ENCODE measurements at regions not wholly inside any gene's neighbourhood (a gene's known extent, or its start where the extent isn't known, plus 50 kb on each side); places are given as distances from the start of the nearest gene placed in this dataset.

GRCh38 chr1:55535724-55536544, 320.8 kb upstream of the USP24 start:
- no peaks in the 10 kb centered on the region for H3K27me3 ChIP-seq
- DNase-seq (ENCODE audit: low spot score): no peak
- no peak overlapping the region for H3K4me3 ChIP-seq
- peaks cover 0 to 3% of the 10 kb centered on the region in 2 donors for H3K4me1 ChIP-seq
- TF ChIP-seq CTCF (IDR thresholded peaks at IDR 0.05): no peak
- no peaks in the 10 kb centered on the region for H3K9me3 ChIP-seq
- no peaks in the 10 kb centered on the region for H3K36me3 ChIP-seq
- no peak overlapping the region for H3K27ac ChIP-seq

GRCh38 chr1:55534565-55535121, 319.5 kb upstream of the USP24 start:
- no peak for TF ChIP-seq CTCF (IDR thresholded peaks at IDR 0.05)
- H3K27ac ChIP-seq: no peak overlapping the region

GRCh38 chr1:55531644-55532043, 316.5 kb upstream of the USP24 start:
- Histone ChIP-seq H3K27me3 (no peaks in the 10 kb centered on the region), H3K9me3 (no peaks in the 10 kb centered on the region), H3K4me3 (no peak overlapping the region), H3K27ac (no peak overlapping the region), H3K4me1 (peaks cover 0 to 3% of the 10 kb centered on the region in 2 donors), H3K36me3 (no peaks in the 10 kb centered on the region)
- no peak for TF ChIP-seq CTCF (IDR thresholded peaks at IDR 0.05)
- no peak for DNase-seq (ENCODE audit: low spot score)

More at GRCh38 chr1:55534565-55535121, 319.5 kb upstream of the USP24 start:
- H3K9me3 ChIP-seq: no peaks in the 10 kb centered on the region
- H3K36me3 ChIP-seq: no peaks in the 10 kb centered on the region
- no peaks in the 10 kb centered on the region for H3K27me3 ChIP-seq
- H3K4me3 ChIP-seq: no peak overlapping the region
- no peak for DNase-seq (ENCODE audit: low spot score)
- peaks cover 0 to 3% of the 10 kb centered on the region in 2 donors for H3K4me1 ChIP-seq

GRCh38 chr1:55530749-55531478, 315.8 kb upstream of the USP24 start:
- no peaks in the 10 kb centered on the region for H3K36me3 ChIP-seq
- TF ChIP-seq CTCF (IDR thresholded peaks at IDR 0.05): no peak
- H3K4me3 ChIP-seq: no peak overlapping the region
- no peak overlapping the region for H3K27ac ChIP-seq
- H3K27me3 ChIP-seq: no peaks in the 10 kb centered on the region
- no peaks in the 10 kb centered on the region for H3K9me3 ChIP-seq
- H3K4me1 ChIP-seq: peaks cover 0 to 3% of the 10 kb centered on the region in 2 donors
- DNase-seq (ENCODE audit: low spot score): no peak

GRCh38 chr1:55529017-55529416, 313.9 kb upstream of the USP24 start:
- TF ChIP-seq CTCF (IDR thresholded peaks at IDR 0.05): no peak
- no peaks in the 10 kb centered on the region for H3K36me3 ChIP-seq
- DNase-seq (ENCODE audit: low spot score): no peak

More at GRCh38 chr1:55529017-55529416, 313.9 kb upstream of the USP24 start:
- Histone ChIP-seq H3K27me3 (no peaks in the 10 kb centered on the region), H3K4me1 (peaks cover 0 to 3% of the 10 kb centered on the region in 2 donors), H3K4me3 (no peak overlapping the region), H3K27ac (no peak overlapping the region), H3K9me3 (no peaks in the 10 kb centered on the region)
